Suprapubic skin (tissue), 4 donors: ENCODE measurements at regions not wholly inside any gene's neighbourhood (a gene's known extent, or its start where the extent isn't known, plus 50 kb on each side); places are given as distances from the start of the nearest gene placed in this dataset.

ENCODE experiments used
- CTCF ChIP-seq, 2 donors: fragments of 200-600 bp in 1 of 2; fragments of 450-650 bp in 1 of 2; sonication (generic) in 1 of 2; IDR thresholded peaks; one replicate each; pipeline ENCODE4 v1.5.1; 2016 to 2019; ENCODE audit warnings: antibody characterized with exemption in 2 of 2, mild to moderate bottlenecking in 1 of 2, moderate library complexity in 1 of 2
- EP300 ChIP-seq: sonication (generic); formaldehyde crosslinking; IDR thresholded peaks from one replicate; pipeline ENCODE4 v1.6.1; 2017; ENCODE audit warnings: antibody characterized with exemption
- POLR2A ChIP-seq, 2 donors: fragments of 450-650 bp; IDR thresholded peaks; one replicate each; pipeline ENCODE4 v1.6.1; 2017; ENCODE audit warnings: antibody characterized with exemption in 2 of 2, mild to moderate bottlenecking in 2 of 2, moderate library complexity in 2 of 2
- POLR2AphosphoS5 ChIP-seq, 3 donors: sonication (generic); formaldehyde crosslinking; IDR thresholded peaks; one replicate each; pipeline ENCODE4 v1.6.1; 2017; ENCODE audit warnings: antibody characterized with exemption in 3 of 3

GRCh38 chr11:92790366-92790765 lies 179.1 kb upstream of the MTNR1B start:
- TF ChIP-seq POLR2A (IDR thresholded peaks at IDR 0.05) (no peak), CTCF (IDR thresholded peaks at IDR 0.05) (no peak), EP300 (no peak), POLR2AphosphoS5 (IDR thresholded peaks at IDR 0.05) (no peak)
